HG03135 (cell line): ENCODE measurements at regions not wholly inside any gene's neighbourhood (a gene's known extent, or its start where the extent isn't known, plus 50 kb on each side); places are given as distances from the start of the nearest gene placed in this dataset.

Source experiments
- ATAC-seq: cut with Tn5 transposase; IDR thresholded peaks from one replicate; pipeline ENCODE4 v1.9.1; 2021; ENCODE audit warnings: mild to moderate bottlenecking, moderate library complexity; ENCODE audit not compliant: unreplicated experiment

DNA sequence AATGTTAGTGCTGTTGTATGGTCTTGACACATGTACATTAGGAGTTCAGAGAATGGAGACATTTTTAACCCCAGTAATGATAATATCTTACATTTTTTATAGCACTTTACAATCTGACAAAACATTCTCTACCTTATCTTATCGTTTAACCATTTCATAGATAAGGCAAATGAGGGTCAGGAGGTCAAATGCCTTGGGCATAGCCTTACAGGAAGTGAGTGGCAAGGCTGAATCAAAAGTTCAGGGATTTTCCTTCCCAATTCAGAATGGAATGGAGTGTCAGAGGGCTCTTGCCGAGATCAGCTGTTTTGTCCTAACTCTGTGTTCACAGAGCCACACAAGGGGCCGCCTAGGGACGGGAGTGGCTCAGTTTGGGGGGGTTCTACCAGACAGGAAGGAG lies 57.6 kb upstream of the AK4 start:
- no peak for ATAC-seq

GRCh38 chr1:65092691-65093090 lies 55.3 kb upstream of the AK4 start:
- ATAC-seq = no peak

GRCh38 chr1:65097076-65097475 lies 50.9 kb upstream of the AK4 start:
- ATAC-seq = no peak
